Germinal center (tissue), 1 donor: ENCODE measurements at regions not wholly inside any gene's neighbourhood (a gene's known extent, or its start where the extent isn't known, plus 50 kb on each side); places are given as distances from the start of the nearest gene placed in this dataset.
"Not testable (repeated sequence)": the region's sequence is repeated elsewhere in the genome, so short reads cannot be mapped to it uniquely, and the experiment has no call there.

Experiments used
- DNase-seq: peaks from one replicate; pipeline ENCODE4 v3.0.0; 2012; ENCODE audit warnings: mixed read lengths, low spot score

DNA sequence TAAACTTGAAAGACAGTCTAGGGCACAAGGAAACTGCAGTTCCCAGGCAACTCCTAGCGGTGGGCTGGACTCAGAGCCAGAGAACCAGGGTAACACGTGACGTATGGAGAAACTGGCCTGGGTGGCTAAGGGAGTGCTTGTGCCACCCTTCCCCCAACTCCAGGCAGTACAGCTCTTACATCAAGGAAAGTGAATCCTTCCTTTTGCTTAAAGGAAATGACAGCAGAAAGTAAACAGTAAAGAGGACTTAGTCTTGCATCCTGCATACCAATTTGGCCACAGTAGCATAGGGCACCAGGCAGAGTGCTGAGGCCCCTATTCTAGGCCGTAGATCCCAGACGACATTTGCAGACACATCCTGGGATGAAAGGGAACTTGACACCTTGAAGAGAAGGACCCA lies 322.8 kb downstream of the CD109 start:
- no peak for DNase-seq

- no peak for DNase-seq
These were observed 319.4 kb downstream of the CD109 start for GRCh38 chr6:74015427-74015826.

DNA sequence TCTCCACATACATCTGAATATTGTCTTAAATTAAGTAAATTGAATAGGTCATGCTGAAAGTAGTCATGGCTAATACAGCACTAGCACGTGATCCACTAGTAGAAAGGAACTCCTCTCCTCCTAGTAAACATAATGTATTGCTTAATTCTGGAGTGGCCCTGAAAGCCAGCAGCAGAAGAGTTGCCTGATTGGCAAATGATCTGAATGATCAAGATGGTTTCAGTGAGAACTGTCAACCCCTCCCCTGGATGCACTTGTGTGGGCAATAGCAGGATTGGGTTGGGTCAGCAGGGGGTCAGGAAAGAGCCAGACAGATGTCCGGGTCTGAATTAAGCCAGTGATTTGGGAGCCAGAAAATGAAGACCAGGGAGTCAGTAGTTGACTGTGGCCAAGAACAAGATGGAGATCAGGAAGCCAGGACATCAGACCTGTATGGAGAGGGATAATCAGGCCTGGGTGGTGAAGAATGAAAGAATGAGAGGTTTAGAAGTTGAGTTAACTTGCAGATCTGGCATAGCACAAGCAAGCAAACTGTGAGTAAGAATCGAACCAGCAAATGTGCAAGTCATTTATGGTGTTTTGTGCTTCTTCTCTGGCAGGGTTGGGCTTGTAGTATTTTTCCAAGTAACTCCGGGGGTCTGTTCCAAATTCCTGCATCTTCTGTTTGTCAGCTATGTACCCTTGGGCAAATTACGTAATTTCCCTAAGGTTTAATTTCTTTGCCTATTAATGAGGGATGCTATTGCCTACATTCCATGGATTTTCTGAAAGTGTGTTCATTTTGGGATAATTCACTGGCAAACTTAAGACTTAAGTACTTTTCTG lies 304.9 kb downstream of the CD109 start:
- DNase-seq, result no peak

DNA sequence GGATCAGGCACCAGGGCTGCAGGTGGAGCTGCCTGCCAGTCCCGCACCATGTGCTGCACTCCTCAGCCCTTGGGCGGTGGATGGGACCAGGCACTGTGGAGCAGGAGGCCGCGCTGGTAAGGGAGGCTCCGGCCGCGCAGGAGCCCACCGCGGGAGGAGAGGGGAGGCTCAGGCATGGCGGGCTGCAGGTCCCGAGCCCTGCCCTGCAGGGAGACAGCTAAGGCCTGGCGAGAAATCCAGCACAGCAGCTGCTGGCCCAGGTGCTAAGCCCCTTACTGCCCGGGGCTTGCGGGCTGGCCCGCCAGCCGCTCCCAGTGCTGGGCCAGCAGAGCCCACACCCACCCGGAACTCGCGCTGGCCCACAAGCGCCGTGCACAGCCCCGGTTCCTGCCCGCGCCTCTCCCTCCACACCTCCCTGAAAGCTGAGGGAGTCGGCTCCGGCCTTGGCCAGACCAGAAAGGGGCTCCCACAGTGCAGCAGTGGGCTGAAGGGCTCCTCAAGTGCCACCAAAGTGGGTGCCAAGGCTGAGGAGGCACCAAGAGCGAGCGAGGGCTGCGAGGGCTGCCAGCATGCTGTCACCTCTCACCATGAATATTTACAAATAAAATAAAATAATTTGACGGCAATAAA lies 294.7 kb downstream of the CD109 start:
- not testable (repeated sequence) for DNase-seq

DNA sequence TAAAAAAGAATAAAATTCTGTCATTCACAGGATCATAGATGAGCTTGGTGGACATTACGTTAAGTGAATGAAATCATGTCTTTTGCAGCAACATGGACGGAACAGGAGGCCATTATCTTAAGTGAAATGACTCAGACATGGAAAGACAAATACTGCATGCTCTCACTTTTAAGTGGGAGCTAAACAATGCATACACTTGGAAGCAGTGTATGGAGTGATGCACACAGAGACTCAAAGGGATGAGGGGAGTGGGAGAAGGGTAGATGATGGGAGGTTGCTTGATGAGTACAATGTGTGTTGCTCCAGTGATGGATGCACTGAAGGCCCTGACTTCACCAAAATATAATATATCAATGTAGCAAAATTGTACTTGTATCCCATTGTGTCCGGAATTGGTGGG lies 293.4 kb downstream of the CD109 start:
- no peak for DNase-seq

DNA sequence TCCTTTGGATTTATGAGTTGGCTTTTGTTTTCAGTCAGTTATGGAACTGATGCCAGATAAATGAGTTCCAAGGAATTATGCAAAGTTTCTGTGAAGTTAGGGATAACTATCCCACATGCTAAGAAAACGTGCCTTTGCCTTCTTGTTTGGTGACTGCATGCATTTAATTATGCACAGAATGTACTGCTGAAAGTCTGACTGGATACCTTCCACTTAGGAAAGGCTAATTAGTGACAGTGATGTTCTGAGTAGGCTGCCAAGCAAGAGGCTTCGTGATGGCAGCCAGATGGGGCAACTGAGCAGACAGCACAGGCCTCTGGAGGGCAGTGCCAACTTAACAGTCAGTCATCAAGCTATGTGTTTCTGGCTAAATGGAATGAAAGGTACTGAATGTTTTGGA lies 289.9 kb downstream of the CD109 start:
- no peak for DNase-seq

DNA sequence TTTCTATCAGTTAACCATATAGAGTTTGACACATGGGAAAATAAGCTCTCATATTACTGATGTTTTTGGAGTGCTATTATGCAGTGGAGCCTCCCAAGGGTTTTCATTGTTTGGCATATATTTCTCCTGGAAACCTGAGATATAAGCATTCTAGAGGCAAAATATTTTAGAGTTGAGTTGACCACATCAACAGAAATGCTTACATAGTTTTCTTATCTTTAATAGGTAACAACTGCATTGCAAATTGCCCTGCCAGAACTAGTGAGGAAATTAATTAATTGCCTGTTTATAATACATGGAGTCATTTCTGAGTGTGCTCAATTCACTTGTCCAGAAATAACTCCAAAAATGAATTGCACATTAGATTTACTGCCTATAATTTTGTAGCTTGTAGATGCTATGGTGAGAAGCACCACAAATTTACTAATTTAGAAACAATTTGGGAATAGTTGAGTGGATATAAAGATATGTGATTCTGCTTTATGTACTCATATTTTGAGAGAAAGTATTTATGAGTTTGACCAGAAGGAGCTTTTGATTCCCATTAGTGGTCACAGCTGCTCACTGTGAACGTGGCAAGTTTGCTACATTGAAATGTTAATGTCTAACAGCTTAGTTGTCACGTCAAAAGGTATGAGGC lies 288.7 kb downstream of the CD109 start:
- DNase-seq, result no peak

DNA sequence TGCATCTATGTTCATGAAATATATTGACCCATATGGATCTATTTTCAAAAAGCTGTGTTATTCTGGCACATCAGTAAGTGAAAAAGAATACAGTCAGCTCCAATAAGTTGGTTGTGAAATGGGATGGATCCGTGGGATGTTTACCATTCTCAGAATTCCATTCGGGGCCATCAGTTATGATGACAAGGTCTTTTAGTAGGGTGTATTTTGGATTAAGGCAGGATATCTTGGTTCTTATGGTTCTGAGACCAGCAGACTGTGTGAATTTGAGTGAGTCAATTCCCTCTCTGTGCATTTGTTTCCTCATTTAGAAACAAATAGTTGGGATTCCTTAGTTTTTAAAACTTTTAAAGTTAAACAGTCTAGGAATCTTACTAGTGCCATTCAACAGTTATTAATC lies 287.4 kb downstream of the CD109 start:
- no peak for DNase-seq

DNA sequence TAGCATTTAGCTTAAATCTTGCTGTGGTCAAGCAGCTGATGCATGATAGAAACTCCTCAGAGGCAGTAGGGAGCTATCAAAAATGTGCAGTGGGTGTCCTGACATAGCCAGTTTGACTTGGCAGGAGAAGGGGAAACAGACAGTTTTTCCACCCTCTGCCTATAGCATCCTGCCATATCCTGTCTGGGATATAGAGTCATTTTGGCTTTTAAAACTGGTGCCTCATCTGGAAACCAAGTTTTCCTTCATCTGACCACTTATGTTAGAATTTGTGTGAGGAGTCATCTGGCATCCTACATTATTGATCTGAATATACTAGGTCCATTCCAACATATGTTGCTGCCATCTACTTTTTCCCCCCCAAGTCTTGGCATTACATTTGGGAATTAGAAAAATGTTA lies 284.1 kb downstream of the CD109 start:
- DNase-seq, result no peak

DNA sequence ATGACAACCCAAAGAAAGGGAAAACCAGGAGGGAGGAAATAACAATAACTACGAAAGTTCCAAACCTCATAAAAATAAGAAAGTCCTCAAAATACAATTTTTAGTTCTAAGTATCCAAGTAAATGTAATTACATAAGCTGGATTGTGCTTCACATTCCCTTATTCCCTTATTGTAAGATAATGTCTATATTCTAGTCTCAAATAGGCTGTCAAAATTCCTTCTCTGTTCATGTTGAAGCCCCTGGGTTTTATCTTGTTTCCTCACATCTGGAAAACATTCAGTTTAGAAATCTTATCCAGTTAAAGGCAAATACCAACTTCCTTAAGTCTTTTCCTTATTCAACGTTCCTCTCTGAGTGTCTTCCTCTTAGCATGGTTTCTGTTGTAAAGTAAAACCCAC lies 282.3 kb downstream of the CD109 start:
- DNase-seq, result no peak

- not testable (repeated sequence) for DNase-seq
These were observed 276.5 kb downstream of the CD109 start for GRCh38 chr6:73972518-73972917.

DNA sequence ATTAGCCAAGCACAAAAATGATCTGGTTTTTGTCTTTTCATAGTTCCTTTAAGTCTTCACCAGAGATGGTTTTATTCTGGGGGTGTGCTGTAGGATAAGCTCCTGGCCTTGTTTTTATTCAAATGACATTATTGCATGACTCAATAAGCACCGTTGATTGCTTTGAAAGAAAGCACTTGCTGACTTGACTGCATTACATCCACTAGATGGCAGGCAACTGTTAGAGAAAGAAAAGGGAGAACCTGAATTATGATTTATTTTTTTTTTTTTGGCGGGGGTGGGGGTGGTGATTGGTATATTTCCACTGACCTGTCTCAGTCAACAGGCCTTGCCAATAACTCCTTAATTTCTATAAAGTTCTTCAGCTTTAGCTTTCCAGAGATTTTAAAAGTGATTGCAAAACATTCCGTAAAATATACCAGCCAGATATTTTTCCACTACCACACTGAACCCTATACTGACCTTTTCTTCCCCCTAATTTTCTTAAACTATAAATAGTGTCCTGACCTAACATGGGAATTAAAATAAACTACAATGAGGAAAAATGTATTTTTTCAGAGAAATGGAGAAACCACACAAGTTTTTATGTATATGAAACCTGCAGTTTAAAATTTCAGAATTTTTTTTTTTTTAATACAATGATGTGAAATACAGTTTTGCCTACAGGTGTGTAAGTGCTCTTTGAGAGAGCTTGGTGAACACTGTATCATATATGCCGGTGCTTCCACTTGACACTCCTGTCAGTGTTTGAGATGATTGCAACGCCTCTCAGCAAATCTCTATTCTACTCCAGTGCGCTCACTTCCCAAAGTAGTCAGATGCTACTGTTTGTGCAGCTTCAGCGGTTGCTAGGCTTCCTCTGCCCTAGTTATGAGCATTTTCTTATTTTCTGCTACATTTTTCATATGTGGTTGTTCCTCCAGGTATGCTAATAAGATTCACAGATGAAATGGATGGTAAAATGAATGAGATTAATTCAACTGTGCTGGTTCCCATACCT lies 274.3 kb downstream of the CD109 start:
- peak; percentile 8 for DNase-seq

DNA sequence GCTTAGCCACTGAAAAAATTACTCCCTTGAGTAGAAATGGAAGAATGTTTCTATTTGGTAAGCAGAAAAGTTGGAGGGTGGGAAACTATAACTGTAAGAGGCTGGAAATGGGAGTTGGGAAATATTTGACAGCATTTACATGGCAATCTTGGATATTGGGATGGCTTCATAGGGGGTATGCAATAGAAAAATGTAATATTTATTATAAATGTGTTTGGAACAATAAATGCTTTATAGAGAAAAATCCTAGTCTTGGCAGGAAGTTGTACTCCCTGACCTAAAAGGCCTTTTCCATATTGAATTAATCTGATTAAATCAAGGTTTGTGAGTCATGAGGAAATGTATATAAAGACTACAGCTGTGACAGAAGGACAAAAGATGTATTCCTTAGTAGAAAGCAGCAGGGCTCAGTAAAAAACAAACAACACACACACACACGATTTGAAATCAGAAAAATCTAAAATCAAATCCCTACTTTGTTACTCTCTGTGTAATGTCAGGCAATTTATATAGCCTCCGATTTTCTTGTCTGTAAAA lies 272.3 kb downstream of the CD109 start:
- DNase-seq, result no peak

DNA sequence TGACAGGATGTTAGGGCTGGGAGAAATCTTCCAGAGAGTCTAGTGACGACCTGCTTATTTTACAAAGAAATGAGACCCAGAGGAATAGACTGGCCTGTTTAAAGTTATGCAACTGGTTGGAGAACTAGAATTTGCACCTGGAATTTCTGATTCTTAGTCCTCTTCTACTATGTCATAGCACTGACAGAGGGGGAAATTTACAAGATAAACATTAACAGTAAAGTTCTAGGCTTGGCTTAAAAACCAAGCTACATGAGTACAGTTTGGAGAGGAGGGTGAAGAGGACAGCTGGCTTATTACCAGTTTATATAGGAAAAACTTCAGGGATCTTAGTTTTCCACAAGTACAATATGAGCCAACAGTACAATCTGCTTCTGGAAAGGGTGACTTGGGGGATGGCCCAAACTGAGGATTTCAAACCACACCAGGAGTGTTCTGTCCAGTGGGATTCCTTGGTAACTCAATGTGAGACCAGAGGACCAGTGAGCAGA lies 269.6 kb downstream of the CD109 start:
- DNase-seq, result no peak

- no peak for DNase-seq
These were observed 268.3 kb downstream of the CD109 start for GRCh38 chr6:73964241-73964854.

- DNase-seq, result no peak
These were observed 266.9 kb downstream of the CD109 start for GRCh38 chr6:73962884-73963283.

GRCh38 chr6:73956305-73956704 lies 260.3 kb downstream of the CD109 start:
- DNase-seq, result no peak

GRCh38 chr6:73955800-73956199 lies 259.8 kb downstream of the CD109 start:
- DNase-seq, result no peak

DNA sequence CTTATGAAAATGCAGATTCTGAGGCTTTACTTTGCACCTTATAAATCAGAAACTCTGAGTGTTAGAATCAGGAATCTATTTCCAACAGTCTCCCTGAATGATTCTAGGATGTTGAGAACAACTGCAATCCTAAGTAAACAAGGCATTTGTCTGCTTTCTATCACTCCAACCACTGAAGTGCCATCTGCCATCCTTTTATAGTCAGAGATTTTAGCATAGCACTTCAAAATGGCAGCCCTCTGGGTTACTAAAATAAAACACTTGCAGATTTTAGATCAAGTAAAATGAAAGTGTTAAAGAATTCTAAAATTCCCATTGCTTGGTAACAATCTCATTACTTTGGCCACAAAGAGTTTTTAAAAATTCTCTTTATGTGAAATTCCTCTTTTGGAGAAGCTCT lies 258.9 kb downstream of the CD109 start:
- no peak for DNase-seq

GRCh38 chr6:73951183-73951582 lies 255.2 kb downstream of the CD109 start:
- no peak for DNase-seq
